Gastroesophageal sphincter (tissue), 3 donors: ENCODE measurements at regions not wholly inside any gene's neighbourhood (a gene's known extent, or its start where the extent isn't known, plus 50 kb on each side); places are given as distances from the start of the nearest gene placed in this dataset.

ENCODE experiments used
- CTCF ChIP-seq, 4 experiments: fragments of 200-600 bp in 2 of 4; fragments of 450-650 bp in 2 of 4; sonication (generic) in 1 of 4; IDR thresholded peaks; one replicate each; pipeline ENCODE4 v1.5.1; 2017 to 2019; ENCODE audit warnings: antibody characterized with exemption in 4 of 4, mild to moderate bottlenecking in 2 of 4, moderate library complexity in 2 of 4
- EP300 ChIP-seq: sonication (generic); formaldehyde crosslinking; IDR thresholded peaks from one replicate; pipeline ENCODE4 v1.6.1; 2017; ENCODE audit warnings: antibody characterized with exemption, mild to moderate bottlenecking
- POLR2A ChIP-seq, 2 donors: fragments of 450-650 bp; IDR thresholded peaks; one replicate each; pipeline ENCODE4 v1.6.1; 2017; ENCODE audit warnings: antibody characterized with exemption in 2 of 2, mild to moderate bottlenecking in 2 of 2, moderate library complexity in 1 of 2
- POLR2AphosphoS5 ChIP-seq: sonication (generic); formaldehyde crosslinking; IDR thresholded peaks from one replicate; pipeline ENCODE4 v1.6.1; 2017; ENCODE audit warnings: antibody characterized with exemption

- TF ChIP-seq CTCF (IDR thresholded peaks at IDR 0.05) = no peak
- no peak for TF ChIP-seq POLR2AphosphoS5
- TF ChIP-seq POLR2A (IDR thresholded peaks at IDR 0.05) = no peak
- no peak for TF ChIP-seq EP300
Measured at GRCh38 chr16:62298600-62298999, 262.4 kb upstream of the CDH8 start.
